Islet precursor cell (in vitro differentiated cells): ENCODE measurements at regions not wholly inside any gene's neighbourhood (a gene's known extent, or its start where the extent isn't known, plus 50 kb on each side); places are given as distances from the start of the nearest gene placed in this dataset.
"Not testable (repeated sequence)": the region's sequence is repeated elsewhere in the genome, so short reads cannot be mapped to it uniquely, and the experiment has no call there.

Experiments used
- DNase-seq: peaks from one replicate; pipeline ENCODE4 v3.0.0-alpha.2; 2018

- no peak for DNase-seq
Measured at GRCh38 chr12:62164036-62164435, 96.2 kb upstream of the USP15 start.

DNA sequence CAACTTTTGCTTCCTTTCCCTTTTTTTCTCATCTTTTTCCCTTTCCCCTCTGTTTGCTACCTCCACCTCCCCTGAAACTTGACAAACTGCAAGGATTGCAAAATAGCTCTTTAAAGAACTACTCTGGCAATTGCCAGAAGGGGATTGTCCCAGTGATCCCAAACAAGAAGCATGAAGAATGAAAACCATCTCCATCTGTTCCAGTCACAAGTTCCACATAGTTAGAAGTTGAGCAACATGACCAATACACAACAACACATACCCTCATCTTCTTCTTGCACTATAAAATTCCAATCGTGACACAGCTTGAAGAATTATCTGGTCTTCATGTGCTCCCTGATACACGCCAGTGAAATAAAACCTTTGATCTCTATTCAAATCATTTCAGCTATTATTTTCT, 93.7 kb upstream of the USP15 start:
- DNase-seq = no peak

- no peak for DNase-seq
Measured at GRCh38 chr12:62168411-62168810, 91.8 kb upstream of the USP15 start.

GRCh38 chr12:62170241-62170640, 90.0 kb upstream of the USP15 start:
- DNase-seq = no peak

DNA sequence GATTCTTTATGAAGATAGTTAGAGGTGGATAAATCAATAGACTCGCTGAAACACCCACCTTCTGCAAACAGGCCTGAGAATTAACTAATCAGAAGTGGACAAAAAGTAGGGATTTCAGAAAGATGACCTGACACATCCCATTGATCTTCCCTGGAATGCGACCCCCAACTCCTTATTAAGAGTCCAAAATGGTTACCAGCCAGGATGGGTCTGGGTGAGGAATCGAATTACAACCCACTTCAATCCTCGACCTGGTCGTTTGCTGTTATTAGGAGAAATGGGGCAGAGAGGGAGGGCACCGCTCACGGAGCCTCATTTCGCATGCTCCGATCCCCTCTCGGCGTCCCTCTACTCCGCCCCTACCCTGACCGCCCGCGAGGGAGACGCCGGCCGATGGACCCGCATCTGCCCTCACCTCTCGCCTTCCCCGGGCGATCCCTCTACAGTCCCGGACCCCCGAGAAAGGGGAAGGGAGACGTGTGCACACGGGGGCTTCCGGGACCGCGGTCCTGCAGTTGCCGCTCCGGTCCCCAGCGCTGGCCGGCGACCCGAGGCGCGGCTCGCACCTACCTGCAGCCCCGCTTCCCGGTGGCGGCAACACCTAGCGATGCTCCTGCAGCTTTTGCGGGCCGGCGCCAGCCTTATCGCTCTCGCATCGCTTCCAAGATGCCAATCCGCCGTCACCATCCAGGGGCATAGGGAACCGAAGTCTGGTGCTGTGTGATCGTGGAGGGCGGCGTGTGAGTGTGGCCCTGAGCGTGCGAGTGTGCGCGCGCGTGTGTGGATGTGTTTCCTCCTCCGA, 69.3 kb upstream of the USP15 start:
- peak; percentile 65 for DNase-seq

DNA sequence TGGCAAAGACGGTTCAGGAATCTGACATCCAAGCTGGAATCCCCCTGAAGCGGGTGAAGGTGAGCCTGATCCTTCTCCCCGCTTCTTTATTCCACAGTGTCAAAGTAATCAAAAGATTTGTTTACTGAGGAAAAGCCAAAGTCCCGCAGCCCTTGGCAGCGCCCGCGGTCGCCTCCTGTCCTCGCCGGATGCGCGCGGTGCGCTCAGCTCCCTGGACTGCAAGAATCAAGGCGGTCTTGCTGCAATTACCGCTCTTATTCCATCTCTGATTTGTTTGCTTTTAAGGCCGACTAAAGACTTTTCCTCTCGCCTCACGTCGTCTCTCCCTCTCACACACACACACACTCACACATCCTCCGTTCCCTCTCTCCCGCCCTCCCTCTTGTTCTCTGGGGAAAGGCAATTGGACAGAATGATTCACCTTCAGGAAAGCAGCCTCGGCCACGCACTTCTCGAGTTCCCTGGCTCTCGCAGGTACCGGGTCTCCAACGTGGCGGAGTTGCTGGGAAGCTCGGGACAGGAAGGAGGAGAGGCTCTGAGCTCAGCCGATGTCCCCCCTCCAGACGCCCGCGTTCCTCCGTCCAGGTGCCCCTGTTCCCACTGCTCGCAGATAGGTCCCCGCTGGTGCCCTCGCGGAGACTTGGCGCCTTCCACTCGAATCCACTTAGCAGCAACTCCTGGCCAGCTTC, 68.6 kb upstream of the USP15 start:
- DNase-seq = peak; percentile 76

DNA sequence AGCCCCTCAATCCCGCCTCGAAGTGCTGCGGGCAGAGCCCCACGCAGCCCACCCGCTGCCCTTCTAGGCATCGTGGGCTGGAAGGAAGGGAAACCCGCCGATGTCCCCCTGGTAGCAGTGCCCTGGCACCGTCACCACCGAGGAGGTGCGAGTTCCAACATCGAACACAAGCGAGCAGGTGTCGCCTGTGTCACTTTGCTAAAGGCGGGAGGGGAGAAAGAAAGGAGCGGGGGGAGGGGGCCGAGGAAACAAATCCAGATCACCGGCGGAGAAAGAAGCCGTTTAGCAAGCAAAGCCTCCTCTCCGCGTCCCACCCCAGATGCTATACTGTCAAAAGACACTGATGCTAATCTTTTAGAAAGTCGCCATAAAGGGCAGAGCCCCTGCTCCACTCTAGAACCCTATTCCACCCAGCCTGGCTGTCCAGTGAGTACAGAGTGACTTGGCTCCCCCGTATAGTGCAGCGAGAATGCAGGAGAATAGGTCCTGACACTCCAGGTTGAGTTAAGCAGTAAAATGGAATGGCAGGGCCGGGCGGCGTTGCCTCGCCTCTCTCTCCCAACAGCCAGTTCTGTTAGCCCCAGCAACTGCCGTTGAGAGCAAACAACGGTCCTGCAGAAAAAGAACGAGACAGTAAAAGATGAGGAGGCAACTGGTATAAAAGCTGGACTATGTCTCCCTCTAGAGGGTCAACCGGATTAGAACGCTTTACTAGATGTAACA, 67.9 kb upstream of the USP15 start:
- peak; percentile 91 for DNase-seq

GRCh38 chr12:62192903-62193250, 67.3 kb upstream of the USP15 start:
- DNase-seq = no peak

- no peak for DNase-seq
Measured at GRCh38 chr12:62194031-62194430, 66.2 kb upstream of the USP15 start.

- no peak for DNase-seq
Measured at GRCh38 chr12:62194616-62195015, 65.6 kb upstream of the USP15 start.

DNA sequence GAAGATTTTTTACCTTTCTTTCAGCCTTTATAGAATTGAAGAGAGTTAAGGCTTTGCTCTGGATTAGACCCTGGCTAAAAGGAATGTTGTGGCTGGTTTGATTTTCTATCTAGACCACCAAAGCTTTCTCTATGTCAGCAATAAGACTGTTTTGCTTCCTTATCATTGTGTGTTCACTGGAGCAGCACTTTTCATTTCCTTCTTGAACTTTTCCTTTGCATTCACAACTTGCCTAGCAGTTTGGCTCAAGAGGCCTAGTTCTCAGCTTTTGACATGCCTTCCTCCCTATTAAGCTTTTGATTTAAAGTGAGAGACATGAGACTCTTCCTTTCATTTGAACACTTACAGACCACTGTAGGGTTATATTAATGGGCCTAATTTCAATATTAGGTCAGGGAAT, 64.1 kb upstream of the USP15 start:
- DNase-seq = no peak

- not testable (repeated sequence) for DNase-seq
Measured at GRCh38 chr12:62202861-62203260, 57.3 kb upstream of the USP15 start.

DNA sequence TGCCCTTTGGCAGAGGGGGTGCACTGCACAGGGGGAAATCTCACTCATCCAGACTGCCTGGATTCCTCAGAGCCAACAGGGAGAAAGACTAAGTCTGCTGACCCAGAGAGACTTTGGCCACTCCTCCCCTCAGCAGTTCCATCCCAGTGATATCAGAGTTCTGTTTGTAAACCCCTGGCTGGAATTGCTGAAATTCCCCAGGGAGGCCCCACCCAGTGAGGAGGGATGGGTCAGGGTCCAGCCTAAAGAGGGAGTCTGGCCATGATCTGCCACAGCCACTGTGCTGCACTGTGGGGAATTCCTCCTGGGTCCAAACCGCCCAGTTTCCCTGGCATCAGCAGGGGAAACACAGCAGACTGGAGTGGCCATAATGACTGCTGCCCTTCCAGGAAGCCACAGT, 54.9 kb upstream of the USP15 start:
- peak; percentile 71 for DNase-seq

DNA sequence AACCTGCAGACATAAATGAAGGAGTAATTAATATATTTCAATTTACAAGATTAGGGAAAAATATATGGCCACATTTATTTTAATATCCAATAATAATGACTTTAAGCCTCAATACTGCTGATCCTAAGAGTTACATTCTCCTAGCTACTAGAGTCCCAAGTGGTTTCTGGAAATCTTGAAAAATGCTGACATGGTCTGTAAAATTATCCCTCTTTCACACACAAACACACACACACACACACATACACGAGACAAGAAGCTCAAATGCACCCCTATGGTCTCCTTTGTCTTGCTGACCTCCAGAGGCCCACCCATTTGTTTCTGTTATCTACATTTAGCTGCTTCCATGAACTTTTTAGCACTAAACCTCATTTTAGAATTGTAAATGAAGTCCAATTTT, 53.0 kb upstream of the USP15 start:
- DNase-seq = no peak
